IPS DF 6.9 (cell line): ENCODE measurements at regions not wholly inside any gene's neighbourhood (a gene's known extent, or its start where the extent isn't known, plus 50 kb on each side); places are given as distances from the start of the nearest gene placed in this dataset.
"Not testable (repeated sequence)": the region's sequence is repeated elsewhere in the genome, so short reads cannot be mapped to it uniquely, and the experiment has no call there.

Experiments
- DNase-seq: peaks from one replicate; pipeline ENCODE4 v3.0.0-alpha.2; 2013; ENCODE audit warnings: low read depth, low spot score
- H3K27ac ChIP-seq: one replicate; pipeline ENCODE4 v1.5.1; 2013; ENCODE audit warnings: low read length, control low read depth
- H3K27me3 ChIP-seq: 2 replicates; pipeline ENCODE4 v1.6.1; 2013; ENCODE audit warnings: mild to moderate bottlenecking, low read length; ENCODE audit not compliant: control insufficient read depth, insufficient read depth
- H3K36me3 ChIP-seq: 2 replicates; pipeline ENCODE4 v1.6.1; 2013; ENCODE audit warnings: low read length; ENCODE audit not compliant: control insufficient read depth, insufficient read depth
- H3K4me1 ChIP-seq: 2 replicates; pipeline ENCODE4 v1.6.1; 2013; ENCODE audit warnings: low read length; ENCODE audit not compliant: control insufficient read depth, insufficient read depth
- H3K4me3 ChIP-seq: 2 replicates; pipeline ENCODE4 v1.5.1; 2013; ENCODE audit warnings: mild to moderate bottlenecking, low read length
- H3K9me3 ChIP-seq: 2 replicates; pipeline ENCODE4 v1.6.1; 2013; ENCODE audit warnings: low read length, inconsistent platforms; ENCODE audit not compliant: control insufficient read depth, insufficient read depth
- WGBS: extraction: QIAGEN DNeasy Blood & Tissue Kit; methylation state at CpG from one replicate; pipeline ENCODE4 v1.1.7; 2013; ENCODE audit warnings: mixed read lengths, missing lambda C conversion rate; ENCODE audit not compliant: insufficient read length, insufficient coverage; 5-methylcytosine and 5-hydroxymethylcytosine counted together

GRCh38 chr11:50337432-50337831 lies 304.8 kb downstream of the OR4C45 start:
- H3K4me1 ChIP-seq, H3K27ac ChIP-seq, H3K27me3 ChIP-seq, DNase-seq, H3K4me3 ChIP-seq, H3K36me3 ChIP-seq, H3K9me3 ChIP-seq: not testable (repeated sequence)
- no CpG with 5 or more reads among the region's 1 CpG for WGBS

- not testable (repeated sequence) for H3K4me1 ChIP-seq, H3K9me3 ChIP-seq, H3K4me3 ChIP-seq, DNase-seq, H3K27me3 ChIP-seq, H3K27ac ChIP-seq, H3K36me3 ChIP-seq
- no CpG with 5 or more reads among the region's 3 CpGs for WGBS
These were observed 315.3 kb downstream of the OR4C45 start for GRCh38 chr11:50348018-50348417.

DNA sequence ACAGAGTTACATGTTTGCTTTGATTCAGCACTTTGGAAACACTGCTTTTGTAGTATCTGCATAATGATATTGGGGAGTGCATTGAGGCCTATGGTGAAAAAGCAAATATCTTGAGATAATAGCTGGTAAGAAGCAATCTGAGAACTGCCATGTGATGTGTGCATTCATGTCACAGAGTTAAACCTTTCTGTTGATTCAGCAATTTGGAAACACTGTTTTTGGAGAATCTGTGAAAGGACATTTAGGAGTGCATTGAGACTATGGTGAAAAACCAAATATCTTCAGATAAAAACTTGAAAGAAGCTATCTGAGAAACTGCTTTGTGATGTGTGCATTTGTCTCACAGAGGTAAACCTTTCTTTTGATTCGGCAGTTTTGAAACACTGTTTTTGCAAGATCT lies 346.8 kb downstream of the OR4C45 start:
- no peaks in the 10 kb centered on the region for H3K27me3 ChIP-seq
- H3K9me3 ChIP-seq: no peaks in the 10 kb centered on the region
- no peaks in the 10 kb centered on the region for H3K4me1 ChIP-seq
- no peaks in the 10 kb centered on the region for H3K36me3 ChIP-seq
- H3K4me3 ChIP-seq: no peak overlapping the region
- DNase-seq: no peak
- H3K27ac ChIP-seq: no peak overlapping the region
- no CpG with 5 or more reads among the region's 1 CpG for WGBS

DNA sequence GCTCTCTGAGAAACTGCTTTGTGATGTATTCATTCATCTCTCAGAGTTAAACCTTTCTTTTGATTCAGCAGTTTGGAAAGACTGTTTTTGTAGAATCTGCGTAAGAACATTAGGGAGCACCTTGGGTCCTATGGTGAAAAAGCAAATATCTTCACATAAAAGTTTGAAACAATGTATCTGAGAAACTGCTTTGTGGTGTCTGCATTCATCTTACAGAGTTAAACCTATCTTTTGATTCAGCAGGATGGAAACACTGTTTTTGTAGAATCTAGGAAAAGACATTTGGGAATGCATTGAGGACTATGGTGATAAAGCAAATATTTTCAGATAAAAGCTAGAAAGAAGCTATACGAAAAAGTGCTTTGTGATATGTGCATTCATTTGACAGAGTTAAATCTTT lies 361.3 kb downstream of the OR4C45 start:
- no CpG with 5 or more reads among the region's 2 CpGs for WGBS
- no peak overlapping the region for H3K27ac ChIP-seq
- H3K4me3 ChIP-seq: no peak overlapping the region
- H3K9me3 ChIP-seq: no peaks in the 10 kb centered on the region
- H3K4me1 ChIP-seq: no peaks in the 10 kb centered on the region
- no peaks in the 10 kb centered on the region for H3K36me3 ChIP-seq
- no peak for DNase-seq
- no peaks in the 10 kb centered on the region for H3K27me3 ChIP-seq

DNA sequence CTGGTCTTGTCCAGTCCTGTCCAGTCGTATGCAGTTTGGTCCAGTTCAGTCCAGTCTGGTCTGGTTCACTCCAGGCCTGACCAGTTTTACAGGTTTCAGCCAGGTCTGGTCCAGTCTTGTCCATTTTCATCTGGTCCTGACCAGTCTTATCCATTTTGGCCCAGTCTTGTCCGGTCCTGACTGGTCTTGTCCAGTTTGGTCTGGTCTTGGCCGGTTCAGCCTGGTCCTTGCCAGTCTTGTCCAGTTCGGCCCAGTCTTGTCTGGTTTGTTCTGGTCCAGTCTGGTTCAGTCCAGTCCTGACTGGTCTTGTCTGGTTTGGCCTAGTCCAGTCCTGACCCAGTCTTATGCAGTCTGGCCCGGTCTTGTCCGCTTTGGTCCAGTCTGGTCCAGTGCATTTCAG lies 380.2 kb downstream of the OR4C45 start:
- Histone ChIP-seq H3K9me3 (peaks cover 11% of the 10 kb centered on the region), H3K36me3 (no peaks in the 10 kb centered on the region), H3K4me1 (no peaks in the 10 kb centered on the region), H3K4me3 (no peak overlapping the region), H3K27me3 (no peaks in the 10 kb centered on the region; the same call in 1 of the 2 replicates), H3K27ac (no peak overlapping the region)
- no peak for DNase-seq
- no CpG with 5 or more reads among the region's 6 CpGs for WGBS

- Histone ChIP-seq H3K27ac (no peak overlapping the region), H3K4me1 (no peaks in the 10 kb centered on the region), H3K27me3 (no peaks in the 10 kb centered on the region), H3K9me3 (no peaks in the 10 kb centered on the region), H3K36me3 (no peaks in the 10 kb centered on the region), H3K4me3 (no peak overlapping the region)
- DNase-seq: no peak
- whole genome bisulfite sequencing: no CpG with 5 or more reads among the region's 4 CpGs
These were observed 390.5 kb downstream of the OR4C45 start for GRCh38 chr11:50423208-50423607.
